Bronchial epithelial cell (primary cell): ENCODE measurements at regions not wholly inside any gene's neighbourhood (a gene's known extent, or its start where the extent isn't known, plus 50 kb on each side); places are given as distances from the start of the nearest gene placed in this dataset.
A peak's percentile ranks its signal among the peaks of the same experiment; 100 is the strongest.

ENCODE experiments used
- DNase-seq: peaks from one replicate; pipeline ENCODE4 v3.0.0-alpha.2; 2010; ENCODE audit warnings: low read depth
- FAIRE-seq: peaks from 2 replicates; lab custom pipeline; 2011; peaks lifted over from hg19 to GRCh38; lab: Jason Lieb, UNC
- H3K27me3 ChIP-seq: 2 replicates; pipeline ENCODE4 v1.5.1; 2011; ENCODE audit warnings: low read length; ENCODE audit not compliant: control insufficient read depth, insufficient read depth
- H3K36me3 ChIP-seq: 2 replicates; pipeline ENCODE4 v1.5.1; 2011; ENCODE audit warnings: low read length; ENCODE audit not compliant: control insufficient read depth, insufficient read depth
- H3K4me3 ChIP-seq: 2 replicates; pipeline ENCODE4 v1.5.1; 2011; ENCODE audit warnings: mild to moderate bottlenecking, low read depth, low read length, control low read depth
- CTCF ChIP-seq: IDR thresholded peaks from 2 replicates; pipeline ENCODE4 v1.5.1; 2011; ENCODE audit warnings: mild to moderate bottlenecking, moderate library complexity, low read length, control low read depth, inconsistent platforms; ENCODE audit not compliant: insufficient read depth, severe bottlenecking

- no peaks in the 10 kb centered on the region for H3K27me3 ChIP-seq
- no peaks in the 10 kb centered on the region for H3K36me3 ChIP-seq
- no peak overlapping the region for H3K4me3 ChIP-seq
- no peak for TF ChIP-seq CTCF
- FAIRE-seq (no peak), DNase-seq (no peak)
Measured at GRCh38 chr2:58641001-58641400, 399.9 kb upstream of the FANCL start.

GRCh38 chr2:58640042-58640441 lies 398.9 kb upstream of the FANCL start:
- no peak for DNase-seq
- H3K4me3 ChIP-seq = no peak overlapping the region
- no peaks in the 10 kb centered on the region for H3K27me3 ChIP-seq
- no peak for TF ChIP-seq CTCF
- H3K36me3 ChIP-seq = no peaks in the 10 kb centered on the region
- FAIRE-seq = no peak

GRCh38 chr2:58638256-58638805 lies 397.2 kb upstream of the FANCL start:
- no peaks in the 10 kb centered on the region for H3K27me3 ChIP-seq
- FAIRE-seq = no peak
- TF ChIP-seq CTCF = no peak
- no peak overlapping the region for H3K4me3 ChIP-seq
- DNase-seq = peak; percentile 53
- H3K36me3 ChIP-seq = no peaks in the 10 kb centered on the region

GRCh38 chr2:58636872-58637271 lies 395.7 kb upstream of the FANCL start:
- DNase-seq = no peak
- no peak for FAIRE-seq
- H3K36me3 ChIP-seq = no peaks in the 10 kb centered on the region
- H3K27me3 ChIP-seq = no peaks in the 10 kb centered on the region
- no peak for TF ChIP-seq CTCF
- no peak overlapping the region for H3K4me3 ChIP-seq

- no peaks in the 10 kb centered on the region for H3K36me3 ChIP-seq
- no peak for TF ChIP-seq CTCF
- no peaks in the 10 kb centered on the region for H3K27me3 ChIP-seq
- no peak overlapping the region for H3K4me3 ChIP-seq
- DNase-seq (no peak), FAIRE-seq (no peak)
Measured at GRCh38 chr2:58635801-58636375, 394.8 kb upstream of the FANCL start.
